Activated T-helper 1 cell treated with Interleukin-2 at 50 U/mL for 16 hours (primary cell): ENCODE measurements at regions not wholly inside any gene's neighbourhood (a gene's known extent, or its start where the extent isn't known, plus 50 kb on each side); places are given as distances from the start of the nearest gene placed in this dataset.

Source experiments
- DNase-seq: peaks from one replicate; pipeline ENCODE4 v3.0.0-alpha.2; 2020; ENCODE audit warnings: low read depth

GRCh38 chr7:70986297-70986696 is 145.6 kb upstream of the GALNT17 start:
- DNase-seq, result no peak

- DNase-seq, result no peak
These were observed 137.8 kb upstream of the GALNT17 start for GRCh38 chr7:70994176-70994575.

DNA sequence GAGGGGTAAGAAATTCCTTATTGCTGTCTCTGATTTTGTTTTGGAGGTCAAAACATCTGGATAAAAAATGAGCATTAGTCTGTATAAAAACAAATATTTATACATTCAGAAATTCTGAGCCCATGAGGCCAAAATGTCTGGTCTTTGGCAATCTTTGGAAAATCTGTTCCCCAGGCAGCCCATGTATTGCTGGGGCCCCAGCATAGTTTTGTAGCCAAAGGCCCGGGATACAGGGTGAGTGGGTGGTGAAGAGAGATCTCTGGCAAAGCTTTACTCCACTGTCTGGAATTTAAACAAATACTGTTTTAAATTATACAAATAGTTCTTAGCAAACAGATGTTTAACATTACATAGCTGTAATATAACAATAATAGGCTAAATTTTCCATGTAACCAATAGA is 134.7 kb upstream of the GALNT17 start:
- DNase-seq, result no peak

GRCh38 chr7:71005109-71005508 is 126.8 kb upstream of the GALNT17 start:
- no peak for DNase-seq

DNA sequence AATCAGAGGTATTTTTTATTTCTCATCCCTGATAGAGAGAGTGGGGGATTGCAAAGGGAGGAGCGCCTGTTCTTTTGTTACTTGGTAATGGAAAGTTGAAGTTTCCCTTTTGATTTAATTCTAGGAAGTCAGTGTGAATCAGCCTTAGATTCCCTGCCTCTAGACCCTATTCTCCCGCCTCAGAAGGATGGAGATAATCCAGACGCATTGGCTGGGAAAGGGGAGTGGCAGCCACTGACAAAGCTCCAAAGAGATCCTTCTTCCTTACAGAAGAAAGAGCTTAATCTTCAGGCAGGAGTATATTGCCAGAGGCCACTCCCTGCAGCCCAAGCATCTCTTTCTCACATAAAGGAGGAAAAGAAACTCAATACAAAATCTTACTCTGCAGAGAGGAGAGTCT is 122.3 kb upstream of the GALNT17 start:
- no peak for DNase-seq

- no peak for DNase-seq
These were observed 116.6 kb upstream of the GALNT17 start for GRCh38 chr7:71015252-71015900.

GRCh38 chr7:71016401-71016800 is 115.5 kb upstream of the GALNT17 start:
- no peak for DNase-seq

- DNase-seq, result no peak
These were observed 114.3 kb upstream of the GALNT17 start for GRCh38 chr7:71017602-71018001.

DNA sequence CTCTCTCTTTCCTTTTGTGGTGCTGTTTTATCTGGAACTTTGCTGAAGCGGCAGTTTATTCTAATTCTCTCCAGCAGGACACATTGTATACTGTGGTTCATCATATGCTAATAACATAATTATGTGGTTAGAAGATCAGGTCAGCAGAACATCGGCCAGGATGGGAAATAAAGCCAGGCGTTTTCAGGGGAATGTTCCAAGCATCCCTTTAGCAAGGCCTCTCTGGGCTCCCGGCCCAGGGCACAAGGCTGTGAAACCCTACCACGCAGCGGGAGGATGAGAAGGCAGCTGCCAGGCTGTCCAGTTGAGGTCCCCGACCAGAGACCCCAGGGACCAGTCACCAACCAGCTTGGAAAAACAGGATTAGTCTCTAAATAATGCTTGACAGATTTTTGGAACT is 112.2 kb upstream of the GALNT17 start:
- DNase-seq, result no peak

DNA sequence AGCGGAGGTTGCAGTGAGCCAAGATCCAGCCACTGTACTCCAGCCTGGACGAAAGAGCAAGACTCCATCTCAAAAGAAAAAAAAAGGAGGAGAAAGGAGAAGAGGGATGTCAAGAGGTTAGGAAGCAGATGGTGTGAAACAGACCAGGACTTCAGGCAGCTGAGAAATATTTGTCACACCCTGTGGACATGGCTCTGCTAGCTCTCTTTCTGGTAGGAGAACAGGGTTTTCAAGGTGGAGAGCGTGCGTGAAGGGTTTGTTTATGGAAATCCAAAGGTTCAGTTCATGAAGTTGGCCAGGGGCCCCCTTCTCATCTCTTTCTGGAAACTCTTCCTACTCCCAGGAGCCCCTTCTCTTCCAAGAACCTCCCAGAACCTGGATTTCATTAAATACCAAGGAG is 110.8 kb upstream of the GALNT17 start:
- no peak for DNase-seq

DNA sequence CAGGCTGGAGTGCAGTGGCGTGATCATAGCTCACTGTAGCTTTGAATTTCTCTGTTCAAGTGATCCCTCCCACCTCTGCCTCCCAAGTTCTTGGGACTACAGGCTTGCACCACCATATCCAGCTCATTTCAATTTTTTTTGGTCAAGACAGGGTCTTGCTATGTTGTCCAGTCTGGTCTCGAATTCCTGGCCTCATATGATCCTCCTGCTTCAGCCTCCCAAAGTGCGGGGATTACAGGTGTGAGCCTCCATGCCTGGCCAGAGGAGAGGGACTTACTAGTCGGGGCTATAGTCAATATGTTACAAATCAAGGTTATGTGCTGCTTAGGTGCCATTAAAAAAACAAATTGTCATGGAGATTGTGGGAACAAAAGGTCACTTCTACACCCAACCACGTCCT is 105.3 kb upstream of the GALNT17 start:
- no peak for DNase-seq

GRCh38 chr7:71034243-71034642 is 97.7 kb upstream of the GALNT17 start:
- no peak for DNase-seq

GRCh38 chr7:71042591-71042990 is 89.4 kb upstream of the GALNT17 start:
- no peak for DNase-seq

DNA sequence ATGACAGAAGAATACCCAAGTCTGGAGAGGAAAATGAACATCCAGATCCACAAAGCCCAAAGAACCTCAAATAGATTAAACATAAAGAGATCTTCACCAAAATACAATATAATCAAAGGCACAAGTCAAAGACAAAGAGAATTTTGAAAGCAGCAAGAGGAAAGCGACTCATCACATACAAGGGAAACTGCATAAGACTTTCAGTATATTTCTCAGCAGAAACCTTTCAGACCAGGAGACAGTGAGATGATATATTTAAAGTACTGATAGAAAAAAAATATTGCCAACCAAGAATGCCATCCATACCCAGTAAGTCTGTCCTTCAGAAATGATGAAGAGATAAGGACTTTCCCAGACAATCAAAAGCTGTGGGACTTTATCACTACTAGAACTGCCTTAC is 81.5 kb upstream of the GALNT17 start:
- DNase-seq, result no peak

- DNase-seq, result no peak
These were observed 76.4 kb upstream of the GALNT17 start for GRCh38 chr7:71055504-71055903.

GRCh38 chr7:71077743-71078476 is 54.0 kb upstream of the GALNT17 start:
- no peak for DNase-seq
